NCI-H1048 (cell line): ENCODE measurements at regions not wholly inside any gene's neighbourhood (a gene's known extent, or its start where the extent isn't known, plus 50 kb on each side); places are given as distances from the start of the nearest gene placed in this dataset.
"Not testable (repeated sequence)": the region's sequence is repeated elsewhere in the genome, so short reads cannot be mapped to it uniquely, and the experiment has no call there.

ENCODE experiments used
- DNase-seq: peaks from one replicate; lab custom pipeline; 2025; lab: John Stamatoyannopoulos, UW

DNA sequence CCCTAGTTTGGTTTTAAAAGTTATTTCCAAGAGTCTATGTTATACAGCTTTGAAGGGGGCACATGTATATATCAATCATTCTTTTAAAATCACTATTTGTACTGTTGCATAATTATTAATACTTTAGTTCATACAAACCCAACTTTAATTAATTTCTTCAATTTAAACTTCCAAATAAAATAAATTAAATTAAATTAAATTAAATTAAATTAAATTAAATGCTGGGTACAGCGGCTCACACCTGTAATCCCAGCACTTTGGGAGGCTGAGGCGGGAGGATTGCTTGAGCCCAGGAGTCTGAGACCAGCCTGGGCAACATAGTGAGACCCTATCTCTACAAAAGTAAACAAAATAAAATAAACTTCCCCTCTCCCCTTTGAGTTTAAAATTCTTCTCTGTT is 98.9 kb upstream of the MYO10 start:
- not testable (repeated sequence) for DNase-seq

DNA sequence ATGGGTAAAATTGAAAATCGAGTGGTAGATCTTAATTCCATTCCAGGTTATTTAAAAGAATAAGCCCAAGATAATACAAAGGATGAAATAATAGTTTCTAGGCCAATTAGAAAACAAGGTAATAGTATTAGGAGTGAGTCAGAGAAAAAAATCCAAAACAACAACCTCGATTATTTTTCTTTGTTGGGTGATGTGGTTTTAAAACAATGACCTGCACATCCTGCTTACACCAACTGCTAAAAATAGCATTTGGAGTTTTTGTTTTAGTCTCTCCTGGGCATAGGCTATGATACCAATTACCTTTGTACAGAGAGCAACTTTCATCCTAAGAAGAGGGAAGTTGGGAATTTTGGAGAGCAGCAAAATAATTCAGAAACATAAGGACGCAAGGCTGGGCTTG is 101.7 kb upstream of the MYO10 start:
- no peak for DNase-seq

DNA sequence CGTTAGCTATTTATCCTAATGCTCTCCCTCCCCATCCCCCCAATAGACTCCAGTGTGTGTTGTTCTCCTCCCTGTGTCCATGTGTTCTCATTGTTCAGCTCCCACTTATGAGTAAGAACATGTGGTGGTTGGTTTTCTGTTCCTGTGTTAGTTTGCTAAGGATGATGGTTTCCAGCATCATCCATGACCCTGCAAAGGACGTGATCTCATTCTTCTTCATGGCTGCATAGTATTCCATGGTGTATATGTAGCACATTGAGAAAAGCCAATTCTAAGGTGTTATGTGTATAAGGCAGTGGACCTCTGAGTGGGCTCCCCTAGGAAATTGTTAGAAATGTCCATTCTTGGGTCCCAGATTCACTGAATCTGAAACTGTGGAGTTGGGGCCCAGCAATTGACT is 103.1 kb upstream of the MYO10 start:
- no peak for DNase-seq

DNA sequence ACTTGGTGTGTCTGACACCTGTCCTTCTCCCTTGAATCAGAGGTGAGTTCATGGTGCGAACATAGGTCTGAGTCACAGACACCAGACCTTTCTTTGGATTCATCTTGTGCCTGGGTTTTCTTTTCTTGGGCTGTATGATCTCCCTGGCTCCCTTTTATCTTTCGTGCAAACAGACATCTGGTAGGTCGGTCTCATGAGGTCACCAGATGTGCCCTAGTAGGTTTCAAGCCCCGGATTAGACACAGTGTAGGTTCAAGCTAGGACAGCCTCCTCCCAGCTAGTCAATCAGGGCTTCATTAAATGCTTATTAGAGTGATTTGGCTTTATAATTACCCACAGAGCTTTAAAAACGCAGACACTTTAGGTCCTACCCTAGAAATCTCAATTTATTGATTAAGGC is 106.0 kb upstream of the MYO10 start:
- DNase-seq: no peak

DNA sequence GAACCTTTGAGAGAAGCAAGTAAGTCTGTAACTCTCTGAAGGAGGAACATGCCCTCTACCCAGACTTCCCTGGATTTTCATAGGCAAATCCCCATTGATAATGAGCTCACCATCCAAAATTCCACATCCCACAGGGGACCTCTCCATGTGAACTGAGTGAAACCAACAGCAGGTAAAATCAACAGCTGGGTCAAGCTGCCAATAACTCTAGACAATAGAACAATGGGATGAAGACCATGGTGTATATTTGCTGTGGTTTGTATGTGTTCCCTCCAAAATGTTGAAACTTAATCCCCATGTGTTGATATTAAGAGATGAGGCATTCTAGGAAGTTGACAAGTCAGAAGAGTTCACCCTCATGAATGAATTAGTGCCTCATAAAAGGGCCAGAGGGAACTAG is 110.2 kb upstream of the MYO10 start:
- DNase-seq: no peak

DNA sequence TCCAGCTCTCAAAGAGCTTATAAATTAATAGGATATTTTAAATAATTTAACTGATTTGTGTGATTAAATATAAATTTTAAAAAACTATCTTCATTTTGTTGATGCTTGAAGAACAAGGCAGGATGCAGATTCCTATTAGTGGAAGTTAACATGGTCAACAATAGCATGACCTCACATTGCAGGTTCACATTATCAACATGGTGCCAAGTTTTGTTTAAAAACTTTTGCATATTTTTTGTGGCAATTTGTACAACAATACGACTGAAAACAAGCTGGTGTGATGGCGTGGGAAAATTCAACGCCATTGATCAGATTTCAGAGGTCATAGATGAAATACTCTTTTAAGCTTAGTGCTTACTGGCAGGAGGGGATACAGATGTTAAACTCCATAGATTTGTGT is 114.1 kb upstream of the MYO10 start:
- DNase-seq: no peak

DNA sequence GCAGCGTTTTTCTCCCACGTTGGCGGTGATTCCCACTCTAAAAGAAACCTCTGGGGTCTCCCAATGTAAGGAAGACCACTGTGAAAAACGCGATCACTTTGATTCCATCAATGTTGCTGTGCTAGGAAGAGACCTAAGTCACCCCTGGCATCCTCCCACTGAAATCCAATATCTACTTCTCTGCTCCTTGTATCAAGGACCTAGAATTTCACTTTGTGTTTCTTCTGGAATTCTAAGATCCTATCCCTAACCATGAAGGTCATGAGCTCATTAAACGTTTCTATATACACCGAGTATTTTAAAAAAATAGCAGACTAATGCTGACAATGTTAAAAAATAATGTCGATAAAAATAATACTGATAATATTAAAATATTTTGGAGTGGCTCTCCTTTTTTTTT is 118.8 kb upstream of the MYO10 start:
- no peak for DNase-seq

DNA sequence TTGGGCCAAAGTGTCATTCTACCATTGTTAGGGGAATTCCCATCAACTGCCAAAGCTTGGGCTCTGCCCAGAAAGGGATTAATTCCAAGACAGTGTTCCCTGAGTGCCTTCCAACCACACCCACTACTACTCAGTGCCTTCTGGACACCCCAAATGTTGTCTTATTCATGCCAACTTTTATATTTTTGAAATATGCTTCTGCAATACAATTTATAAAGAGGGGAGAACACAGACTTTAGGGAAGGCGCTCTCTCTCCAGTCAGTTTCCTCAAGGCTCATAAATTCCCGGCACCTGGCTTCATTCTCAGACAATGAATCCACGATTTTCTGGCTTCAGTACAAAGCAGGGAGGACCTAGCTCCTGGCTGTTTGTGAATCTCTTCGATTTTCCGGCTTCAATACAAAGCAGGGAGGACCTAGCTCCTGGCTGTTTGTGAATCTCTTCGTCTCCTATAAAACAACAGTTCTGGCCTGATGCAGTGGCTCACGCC is 120.1 kb upstream of the MYO10 start:
- no peak for DNase-seq

DNA sequence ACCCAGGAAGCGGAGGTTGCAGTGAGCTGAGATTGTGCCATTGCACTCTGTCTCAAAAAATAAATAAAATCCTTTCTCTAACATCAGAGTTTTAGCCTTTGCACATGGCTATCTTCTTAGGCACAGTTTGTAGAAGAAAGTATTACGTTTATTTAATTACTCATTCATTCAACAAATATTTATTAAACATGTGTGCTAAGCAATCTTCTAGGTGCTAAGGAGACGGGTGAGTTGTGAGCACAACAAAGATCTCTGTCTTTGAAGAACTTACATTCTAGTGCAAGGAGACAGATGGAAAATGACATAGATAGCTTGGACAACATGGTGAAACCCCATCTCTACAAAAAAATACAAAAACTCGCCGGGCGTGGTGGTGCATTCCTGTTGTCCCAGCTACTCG is 122.3 kb upstream of the MYO10 start:
- DNase-seq: no peak

DNA sequence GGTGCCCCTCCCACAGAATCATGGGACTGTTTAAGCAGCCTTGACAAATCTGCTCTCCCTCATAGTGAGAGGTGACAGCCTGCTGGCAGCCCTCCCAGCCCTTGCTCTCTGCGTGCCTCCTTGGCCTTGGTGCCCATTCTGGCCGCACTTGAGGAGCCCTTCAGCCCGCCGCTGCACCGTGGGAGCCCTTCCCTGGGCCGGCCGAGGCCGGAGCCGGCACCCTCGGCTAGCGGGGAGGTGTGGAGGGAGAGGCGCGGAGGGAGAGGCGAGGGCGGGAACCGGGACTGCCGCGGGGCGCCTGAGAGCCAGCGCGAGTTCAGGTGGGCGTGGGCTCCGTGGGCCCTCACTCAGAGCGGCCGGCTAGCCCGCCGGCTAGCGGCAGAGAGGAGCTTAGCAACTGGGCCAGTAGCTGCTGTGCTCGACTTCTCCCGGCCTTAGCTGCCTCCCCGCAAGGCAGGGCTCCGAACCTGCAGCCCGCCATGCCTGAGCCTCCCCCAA is 125.9 kb upstream of the MYO10 start:
- no peak for DNase-seq

DNA sequence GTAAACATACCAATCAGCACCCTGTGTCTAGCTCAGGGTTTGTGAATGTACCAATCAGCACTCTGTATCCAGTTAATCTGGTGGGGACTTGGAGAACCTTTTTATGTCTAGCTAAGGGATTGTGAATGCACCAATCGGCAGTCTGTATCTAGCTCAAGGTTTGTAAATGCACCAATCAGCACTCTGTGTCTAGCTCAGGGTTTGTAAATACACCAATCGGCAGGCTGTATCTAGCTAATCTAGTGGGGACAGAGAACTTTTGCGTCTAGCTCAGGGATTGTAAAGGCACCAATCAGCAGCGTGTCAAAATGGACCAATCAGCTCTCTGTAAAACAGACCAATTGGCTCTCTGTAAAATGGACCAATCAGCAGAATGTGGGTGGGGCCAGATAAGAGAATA is 126.7 kb upstream of the MYO10 start:
- not testable (repeated sequence) for DNase-seq

DNA sequence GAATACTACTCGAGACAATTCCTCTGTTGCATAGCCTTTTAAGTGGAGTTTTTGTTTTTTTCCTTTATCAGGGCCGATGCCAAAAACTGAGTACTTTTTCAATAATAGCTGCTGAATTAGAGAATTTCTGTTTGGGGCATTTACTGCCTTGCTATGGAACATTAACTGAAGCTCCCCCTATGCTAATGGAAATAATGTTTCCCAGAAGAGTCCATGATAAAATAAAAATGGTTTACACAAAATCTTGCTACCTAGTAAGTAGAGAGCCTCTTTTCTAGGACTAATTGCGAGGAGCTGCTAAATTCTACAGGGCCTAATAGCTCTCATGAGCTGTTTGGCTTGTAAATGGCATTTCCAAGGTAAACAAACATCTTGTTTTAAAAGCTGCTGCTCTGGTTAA is 128.2 kb upstream of the MYO10 start:
- DNase-seq: no peak

DNA sequence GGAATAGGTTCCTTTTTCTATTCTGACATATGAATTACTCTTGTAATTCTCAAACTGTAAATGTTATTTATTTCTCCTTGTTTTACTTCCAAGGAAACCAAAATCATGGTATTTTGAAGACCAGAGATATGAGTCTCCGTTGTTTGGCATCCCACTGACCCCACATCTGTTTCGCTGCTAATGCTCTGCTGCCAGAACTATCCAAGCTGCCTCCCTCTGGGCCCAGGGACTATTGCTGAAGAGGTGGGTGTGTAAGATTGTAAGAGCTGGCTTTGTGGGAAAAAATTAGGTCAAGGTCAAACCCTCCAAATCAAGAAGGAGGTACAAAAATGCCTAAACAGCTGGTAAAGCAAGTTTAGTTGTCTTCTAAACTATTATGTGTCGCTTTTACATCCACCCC is 129.4 kb upstream of the MYO10 start:
- no peak for DNase-seq

DNA sequence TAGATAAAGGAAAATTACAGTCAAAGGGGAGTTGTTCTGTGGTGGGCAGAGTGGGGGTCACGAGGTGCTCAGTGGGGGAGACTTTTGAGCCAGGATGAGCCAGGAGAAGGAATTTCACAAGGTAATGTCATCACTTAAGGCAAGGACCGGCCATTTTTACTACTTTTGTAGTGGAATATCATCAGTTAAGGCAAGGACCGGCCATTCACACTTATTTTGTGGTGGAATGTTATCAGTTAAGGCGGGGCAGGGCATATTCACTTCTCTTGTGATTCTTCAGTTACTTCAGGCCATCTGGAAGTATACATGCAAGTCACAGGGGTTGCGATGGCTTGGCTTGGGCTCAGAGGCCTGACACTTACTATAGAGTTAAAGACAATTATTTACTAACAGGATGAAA is 129.9 kb upstream of the MYO10 start:
- DNase-seq: not testable (repeated sequence)

DNA sequence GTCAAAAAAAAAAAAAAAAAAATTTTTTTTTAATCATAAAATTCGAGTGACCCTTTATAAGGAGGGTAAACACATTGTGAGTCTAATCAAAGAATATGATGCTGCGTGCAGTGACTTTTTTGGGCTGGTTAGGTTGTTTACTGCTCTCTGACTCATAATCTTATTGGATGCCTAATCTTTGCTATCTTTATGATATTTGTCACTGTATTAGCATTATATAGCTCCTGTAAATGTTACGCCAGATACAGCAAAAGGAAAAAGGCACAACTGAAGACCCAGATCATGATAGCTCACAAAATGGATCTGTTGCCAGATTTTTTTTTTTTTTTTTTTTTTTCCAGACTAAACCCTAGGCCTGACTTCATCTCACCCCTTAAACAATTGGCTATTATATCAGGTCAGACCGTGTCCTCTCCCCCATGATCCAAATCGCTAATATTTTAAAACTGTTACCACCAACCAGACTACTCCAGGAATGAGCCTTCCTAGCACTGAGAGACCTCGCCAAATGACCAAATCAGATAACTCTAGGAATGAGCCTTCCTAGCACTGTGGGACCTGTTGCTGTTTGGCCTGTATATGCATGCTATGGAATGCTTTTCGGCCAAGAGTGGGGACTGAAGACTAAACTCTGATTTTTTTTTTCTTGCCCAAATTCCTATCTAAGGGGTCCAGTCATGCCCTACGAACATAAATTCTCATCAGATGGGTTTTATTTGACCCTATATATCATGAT is 131.7 kb upstream of the MYO10 start:
- DNase-seq: no peak

DNA sequence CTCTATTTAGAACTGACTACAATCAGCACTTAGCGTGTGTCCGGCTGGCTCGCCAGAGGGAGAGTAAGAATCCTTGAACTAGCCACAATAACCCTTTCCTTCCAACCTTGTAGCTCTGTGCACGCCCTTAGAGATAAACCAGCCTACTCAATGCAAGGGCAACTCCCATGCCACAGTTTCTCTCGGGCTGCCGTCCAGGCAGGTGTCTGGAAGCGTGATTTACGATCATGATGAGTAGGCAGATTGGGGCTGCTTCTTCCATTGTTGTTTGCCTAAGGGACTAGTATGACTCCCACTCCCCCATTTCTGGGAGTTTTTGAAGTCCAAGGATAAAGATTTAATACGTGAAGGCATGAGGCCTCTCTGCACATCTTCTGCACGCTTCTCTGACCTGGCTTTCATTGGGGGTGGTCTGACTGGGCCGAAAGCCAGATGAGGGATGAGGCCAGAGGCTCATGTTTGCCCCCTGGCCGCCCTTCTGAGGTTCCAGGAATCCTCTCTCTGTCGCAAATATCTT is 134.0 kb upstream of the MYO10 start:
- DNase-seq: no peak

DNA sequence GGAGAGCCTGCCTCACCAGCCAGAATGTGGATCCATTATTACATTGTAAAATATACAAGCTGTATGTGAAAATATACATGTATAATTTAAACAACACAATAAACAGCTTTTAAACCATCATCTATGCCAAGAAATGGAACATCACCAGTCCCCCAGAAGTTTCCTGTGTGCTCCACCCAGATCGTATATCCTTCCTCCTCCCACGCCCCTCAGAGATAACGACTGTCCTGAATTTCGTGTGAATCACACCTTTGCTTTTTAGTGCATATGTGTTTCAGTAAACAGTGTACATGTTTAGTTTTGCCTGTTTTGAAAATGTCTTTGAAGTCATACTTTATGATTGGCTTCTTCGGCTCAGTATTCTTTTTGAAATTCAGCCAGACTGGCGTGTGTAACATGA is 134.6 kb upstream of the MYO10 start:
- DNase-seq: no peak

DNA sequence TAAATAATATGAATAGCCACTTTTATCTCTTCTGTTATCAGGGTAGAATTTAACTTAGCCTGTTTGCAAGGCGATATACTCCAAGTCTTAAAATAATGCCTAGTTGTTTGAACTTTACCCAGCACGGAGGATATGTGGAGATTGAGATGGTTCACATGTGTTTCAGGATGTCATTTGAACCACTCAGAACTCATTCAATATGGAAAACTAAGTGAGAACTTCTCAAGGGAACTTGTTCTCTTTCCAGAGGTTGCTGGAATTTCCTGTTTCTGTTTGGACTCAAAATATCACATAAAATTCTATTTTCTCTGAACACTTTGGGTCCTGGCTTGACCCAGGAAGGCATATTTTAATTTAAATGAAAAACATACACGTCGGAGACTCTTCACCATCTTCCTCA is 139.1 kb upstream of the MYO10 start:
- DNase-seq: no peak

DNA sequence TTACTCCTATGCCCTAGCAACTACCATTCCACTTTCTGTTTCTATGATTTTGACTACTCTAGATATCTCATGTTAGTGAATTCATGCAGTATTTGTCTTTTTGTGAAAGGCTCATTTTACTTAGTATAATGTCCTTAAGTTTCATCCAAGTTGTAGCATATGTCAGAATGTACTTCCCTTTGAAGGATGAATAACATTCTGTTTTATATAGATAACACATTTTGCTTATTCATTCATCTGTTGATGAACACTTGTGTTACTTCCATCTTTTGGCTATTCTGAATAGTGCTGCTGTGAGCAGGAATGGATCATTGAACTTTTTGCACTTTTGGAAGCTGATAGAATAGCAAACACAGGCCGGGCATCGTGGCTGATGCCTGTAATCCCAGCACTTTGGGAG is 140.2 kb upstream of the MYO10 start:
- no peak for DNase-seq

DNA sequence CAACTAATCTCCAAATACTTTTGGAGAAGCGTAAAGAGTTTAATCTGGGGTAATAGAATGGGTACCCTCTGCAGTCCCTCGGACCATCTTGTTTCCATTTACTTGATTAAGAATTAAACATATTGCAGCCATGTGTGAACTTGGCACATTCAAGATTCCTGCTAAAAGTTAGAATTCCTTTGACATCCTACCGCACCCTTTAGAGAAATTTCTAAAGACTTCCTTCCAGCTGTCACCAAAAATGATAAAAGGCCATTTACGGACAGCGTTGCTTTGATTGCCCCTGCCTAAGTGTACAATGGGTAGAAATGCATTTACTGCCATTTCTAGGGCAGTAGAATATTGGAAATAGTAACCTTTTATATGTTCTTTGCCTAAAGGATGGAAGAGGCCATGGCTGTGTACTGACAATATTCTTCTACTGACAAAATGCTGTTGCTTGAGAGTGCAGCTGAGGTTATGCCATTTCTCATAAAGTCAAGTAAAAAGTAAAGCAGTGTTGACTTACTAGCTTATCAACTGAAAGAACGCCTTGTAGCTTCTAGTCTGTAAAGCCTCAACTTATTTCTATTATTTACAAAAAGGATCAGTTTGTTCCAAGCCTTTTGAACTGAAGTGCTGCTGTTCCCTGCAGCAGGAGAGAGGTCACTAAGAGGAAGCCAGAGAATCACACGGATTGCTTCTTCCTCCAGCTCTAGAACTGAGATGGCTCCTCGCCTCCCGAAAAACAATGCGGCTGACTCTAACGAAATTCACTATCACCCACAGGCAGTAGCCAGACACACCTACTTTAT is 139.8 kb upstream of the BASP1 start:
- DNase-seq: no peak

DNA sequence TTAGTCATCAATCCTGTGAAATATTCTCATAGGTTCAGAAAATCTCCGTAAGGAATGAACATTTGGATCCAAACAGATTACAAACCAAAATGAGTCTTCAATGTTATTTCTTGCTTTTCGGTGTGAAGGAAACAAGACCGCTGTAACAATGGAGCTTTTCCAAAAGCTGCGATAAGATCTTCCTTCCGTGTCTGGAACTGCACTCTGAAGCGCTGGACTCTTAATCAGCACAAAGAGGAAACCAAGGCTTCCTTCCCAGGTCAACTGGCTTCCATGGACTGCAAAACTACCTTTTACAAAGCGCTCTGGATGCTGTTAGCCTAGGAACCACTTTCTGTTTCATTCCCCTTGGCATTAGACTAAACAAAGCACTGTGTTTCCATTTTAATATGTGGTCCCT is 137.9 kb upstream of the BASP1 start:
- DNase-seq: no peak

DNA sequence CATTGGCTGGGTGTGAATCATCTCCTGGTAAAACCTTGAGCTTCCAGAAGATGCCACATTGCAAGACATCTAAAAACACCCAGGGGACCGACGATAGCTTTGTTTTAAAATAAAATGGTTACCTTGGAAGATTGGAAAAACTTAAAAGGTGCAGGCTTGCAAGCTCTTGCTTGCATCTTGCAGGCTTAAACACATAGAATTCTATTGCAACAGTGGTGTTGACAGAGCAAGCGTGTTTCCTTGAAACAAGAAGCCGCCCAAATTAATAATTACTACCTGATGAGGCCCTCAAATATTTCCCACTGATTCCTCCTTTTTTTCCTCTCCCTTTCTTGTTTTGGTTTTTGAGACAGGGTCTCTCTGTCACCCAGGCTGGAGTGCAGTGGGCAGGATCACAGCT is 137.1 kb upstream of the BASP1 start:
- no peak for DNase-seq

DNA sequence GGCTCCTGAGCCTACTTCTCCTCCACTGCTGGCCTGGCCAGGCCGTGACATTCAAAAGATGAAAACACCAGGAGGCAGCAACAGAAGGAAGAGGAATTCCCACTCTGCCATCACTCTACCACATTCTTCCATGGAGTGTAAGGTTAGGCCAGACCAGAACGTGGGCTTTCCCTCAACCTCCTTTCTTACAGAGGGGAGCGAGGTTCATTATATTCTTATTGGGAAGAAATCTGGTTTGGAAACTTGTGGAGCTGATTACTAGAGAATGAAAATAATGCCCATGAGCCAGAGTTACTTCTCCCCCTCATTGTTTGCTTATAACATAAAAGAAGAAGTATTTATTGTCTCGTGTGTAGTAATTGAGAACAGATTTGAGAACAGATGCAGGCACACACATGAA is 136.3 kb upstream of the BASP1 start:
- DNase-seq: no peak
